ENCODE measurements at regions not wholly inside any gene's neighbourhood (a gene's known extent, or its start where the extent isn't known, plus 50 kb on each side); places are given as distances from the start of the nearest gene placed in this dataset.

- Histone ChIP-seq H3K9me3 (no peaks in the 10 kb centered on the region), H3K36me3 (ENCODE audit: control insufficient read depth, insufficient read depth, low read length) (no peaks in the 10 kb centered on the region; the same call in 1 of the 2 replicates), H3K27me3 (replicated peaks; ENCODE audit: control insufficient read depth, insufficient read depth, low read length) (no peaks in the 10 kb centered on the region), H3K4me3 (ENCODE audit: low read depth, low read length) (no peak overlapping the region), H3K4me1 (no peaks in the 10 kb centered on the region)
- Mint-ChIP-seq H3K27ac (ENCODE audit: unreplicated experiment) (no peak overlapping the region), H3K36me3 (ENCODE audit: insufficient read depth, unreplicated experiment) (no peaks in the 10 kb centered on the region), H3K4me3 (ENCODE audit: unreplicated experiment) (no peak overlapping the region), H3K9me3 (ENCODE audit: unreplicated experiment) (no peaks in the 10 kb centered on the region), H3K27me3 (ENCODE audit: insufficient read depth, unreplicated experiment) (no peaks in the 10 kb centered on the region), H3K4me1 (ENCODE audit: low read depth, unreplicated experiment) (no peaks in the 10 kb centered on the region)
- BruUV-seq (replicated peaks) = no TSS peak
- intact Hi-C loops (cut with micrococcal nuclease; ENCODE audit: unreplicated experiment) = no loop called here
- POLR2A ChIA-PET = no interaction called here
- no peak for DNase-seq
- no peak for TF ChIP-seq CTCF (IDR thresholded peaks at IDR 0.05; ENCODE audit: insufficient read depth in 1 of 2, low read depth in 1 of 2, low read length in 1 of 2, severe bottlenecking in 1 of 2, unreplicated experiment in 1 of 2)
- CTCF ChIA-PET = no interaction called here
Observed at GRCh38 chr6:139625081-139625939, 250.9 kb upstream of the CITED2 start.

- Mint-ChIP-seq H3K9me3 (ENCODE audit: unreplicated experiment) (no peaks in the 10 kb centered on the region), H3K4me1 (ENCODE audit: low read depth, unreplicated experiment) (no peaks in the 10 kb centered on the region), H3K36me3 (ENCODE audit: insufficient read depth, unreplicated experiment) (no peaks in the 10 kb centered on the region), H3K27ac (ENCODE audit: unreplicated experiment) (no peak overlapping the region), H3K27me3 (ENCODE audit: insufficient read depth, unreplicated experiment) (no peaks in the 10 kb centered on the region), H3K4me3 (ENCODE audit: unreplicated experiment) (no peak overlapping the region)
- no peaks in the 10 kb centered on the region for H3K9me3 ChIP-seq
- no peaks in the 10 kb centered on the region; the same call in 1 of the 2 replicates for H3K36me3 ChIP-seq (ENCODE audit: control insufficient read depth, insufficient read depth, low read length)
- no peaks in the 10 kb centered on the region for H3K27me3 ChIP-seq (replicated peaks; ENCODE audit: control insufficient read depth, insufficient read depth, low read length)
- H3K4me1 ChIP-seq = no peaks in the 10 kb centered on the region
- BruUV-seq (replicated peaks) = no TSS peak
- TF ChIP-seq CTCF (IDR thresholded peaks at IDR 0.05; ENCODE audit: insufficient read depth in 1 of 2, low read depth in 1 of 2, low read length in 1 of 2, severe bottlenecking in 1 of 2, unreplicated experiment in 1 of 2) = no peak
- CTCF ChIA-PET = no interaction called here
- no peak for DNase-seq
- POLR2A ChIA-PET = no interaction called here
- no peak overlapping the region for H3K4me3 ChIP-seq (ENCODE audit: low read depth, low read length)
- intact Hi-C loops (cut with micrococcal nuclease; ENCODE audit: unreplicated experiment) = no loop called here
Observed at GRCh38 chr6:139623372-139623771, 248.9 kb upstream of the CITED2 start.

GRCh38 chr6:139613496-139613895 is 239.0 kb upstream of the CITED2 start:
- Histone ChIP-seq H3K27me3 (replicated peaks; ENCODE audit: control insufficient read depth, insufficient read depth, low read length) (no peaks in the 10 kb centered on the region), H3K4me3 (ENCODE audit: low read depth, low read length) (no peak overlapping the region), H3K36me3 (ENCODE audit: control insufficient read depth, insufficient read depth, low read length) (no peaks in the 10 kb centered on the region), H3K4me1 (peaks cover 10% of the 10 kb centered on the region), H3K9me3 (no peaks in the 10 kb centered on the region)
- intact Hi-C loops (cut with micrococcal nuclease; ENCODE audit: unreplicated experiment) = no loop called here
- no peaks in the 10 kb centered on the region for H3K36me3 Mint-ChIP-seq (ENCODE audit: insufficient read depth, unreplicated experiment)
- H3K4me1 Mint-ChIP-seq (ENCODE audit: low read depth, unreplicated experiment) = peaks cover 16% of the 10 kb centered on the region
- BruUV-seq (replicated peaks) = no TSS peak
- no peak for DNase-seq
- H3K9me3 Mint-ChIP-seq (ENCODE audit: unreplicated experiment) = peaks cover 9% of the 10 kb centered on the region
- no peak overlapping the region for H3K4me3 Mint-ChIP-seq (ENCODE audit: unreplicated experiment)
- ChIA-PET CTCF (no interaction called here), POLR2A (no interaction called here)
- TF ChIP-seq CTCF (IDR thresholded peaks at IDR 0.05; ENCODE audit: insufficient read depth in 1 of 2, low read depth in 1 of 2, low read length in 1 of 2, severe bottlenecking in 1 of 2, unreplicated experiment in 1 of 2) = no peak
- no peak overlapping the region for H3K27ac Mint-ChIP-seq (ENCODE audit: unreplicated experiment)
- no peaks in the 10 kb centered on the region for H3K27me3 Mint-ChIP-seq (ENCODE audit: insufficient read depth, unreplicated experiment)
